ENCODE measurements at regions not wholly inside any gene's neighbourhood (a gene's known extent, or its start where the extent isn't known, plus 50 kb on each side); places are given as distances from the start of the nearest gene placed in this dataset.
"Not testable (repeated sequence)": the region's sequence is repeated elsewhere in the genome, so short reads cannot be mapped to it uniquely, and the experiment has no call there.

GRCh38 chr1:112143871-112144441 is 154.5 kb upstream of the KCND3 start:
- Mint-ChIP-seq H3K9me3 (peaks cover 0 to 12% (median 9%) of the 10 kb centered on the region in 5 donors), H3K27me3 (peaks cover 5 to 72% of the 10 kb centered on the region in 2 donors), H3K4me3 (no peak overlapping the region), H3K4me1 (no peaks in the 10 kb centered on the region), H3K27ac (no peak overlapping the region), H3K36me3 (no peaks in the 10 kb centered on the region)
- no peaks in the 10 kb centered on the region for H3K36me3 ChIP-seq (ENCODE audit: insufficient read depth, low read length)
- no peaks in the 10 kb centered on the region for H3K27me3 ChIP-seq (ENCODE audit: insufficient read depth, low read length, poor library complexity, severe bottlenecking)
- H3K9me3 ChIP-seq (ENCODE audit: low read length), result no peaks in the 10 kb centered on the region
- no peak overlapping the region for H3K4me3 ChIP-seq (ENCODE audit: low read length)
- DNase-seq, result no peak
- POLR2A ChIA-PET, result no interaction called here
- no peaks in the 10 kb centered on the region for H3K4me1 ChIP-seq (ENCODE audit: insufficient read depth, low read length)
- CTCF ChIA-PET, result interaction anchor here (0.7 kb wide), 1 partner anchor 26 kb away, joined by 3 read pairs; no protein-coding TSS in a partner anchor
- H3K27ac ChIP-seq (ENCODE audit: low read depth, low read length), result no peak overlapping the region

DNA sequence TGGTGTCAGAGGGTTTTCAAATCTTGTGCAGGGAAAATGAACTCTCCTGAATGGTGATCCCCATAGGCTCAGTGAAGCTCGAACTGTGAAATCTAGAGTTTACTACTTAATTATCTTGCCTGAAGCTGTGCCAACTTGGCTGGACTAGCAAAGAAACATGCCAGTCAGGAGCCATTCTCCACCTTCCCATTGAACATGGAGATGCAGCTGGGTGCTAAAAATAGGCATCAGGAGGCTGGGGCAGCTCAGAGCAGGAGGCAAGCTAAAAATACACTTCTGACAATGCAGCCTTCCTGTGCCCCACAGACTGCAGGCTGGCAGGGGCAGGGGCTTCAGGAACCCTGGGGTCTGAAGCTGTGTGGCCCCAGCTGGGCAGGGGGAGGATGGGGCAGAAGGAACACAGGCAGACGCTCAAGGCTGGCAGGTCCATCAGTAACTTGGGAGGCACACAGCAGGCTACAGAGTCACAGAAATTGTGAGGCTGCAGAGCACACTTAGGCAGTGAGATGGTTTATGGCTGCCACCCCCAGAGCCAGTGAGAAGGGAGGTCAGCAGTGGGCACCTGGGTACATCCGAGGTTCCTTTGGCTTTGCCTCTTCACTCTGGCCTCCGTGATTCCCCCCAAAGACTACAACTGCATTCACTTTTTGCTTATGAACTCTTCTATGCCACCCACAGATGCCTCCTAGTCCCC is 155.4 kb upstream of the KCND3 start:
- Histone ChIP-seq H3K27ac (ENCODE audit: low read depth, low read length) (no peak overlapping the region), H3K36me3 (ENCODE audit: insufficient read depth, low read length) (no peaks in the 10 kb centered on the region), H3K9me3 (ENCODE audit: low read length) (no peaks in the 10 kb centered on the region), H3K27me3 (ENCODE audit: insufficient read depth, low read length, poor library complexity, severe bottlenecking) (no peaks in the 10 kb centered on the region), H3K4me3 (ENCODE audit: low read length) (no peak overlapping the region), H3K4me1 (ENCODE audit: insufficient read depth, low read length) (no peaks in the 10 kb centered on the region)
- H3K27me3 Mint-ChIP-seq, result peaks cover 5 to 71% of the 10 kb centered on the region in 2 donors
- H3K4me3 Mint-ChIP-seq, result no peak overlapping the region
- ChIA-PET POLR2A (no interaction called here), CTCF (interaction anchor here (0.7 kb wide), 1 partner anchor 25 kb away, joined by 3 read pairs; no protein-coding TSS in a partner anchor)
- H3K4me1 Mint-ChIP-seq, result no peaks in the 10 kb centered on the region
- peak overlapping the region in 1 of 8 donors; percentile 87 for H3K27ac Mint-ChIP-seq
- no peak for DNase-seq
- H3K36me3 Mint-ChIP-seq, result no peaks in the 10 kb centered on the region
- H3K9me3 Mint-ChIP-seq, result peaks cover 0 to 12% (median 9%) of the 10 kb centered on the region in 5 donors

GRCh38 chr1:112146201-112146715 is 156.8 kb upstream of the KCND3 start:
- H3K27me3 ChIP-seq (ENCODE audit: insufficient read depth, low read length, poor library complexity, severe bottlenecking), result no peaks in the 10 kb centered on the region
- no peak for DNase-seq
- peaks cover 0 to 22% (median 13%) of the 10 kb centered on the region in 5 donors for H3K9me3 Mint-ChIP-seq
- H3K36me3 Mint-ChIP-seq, result no peaks in the 10 kb centered on the region
- no peak overlapping the region for H3K27ac Mint-ChIP-seq
- H3K4me1 Mint-ChIP-seq, result no peaks in the 10 kb centered on the region
- H3K4me3 ChIP-seq (ENCODE audit: low read length), result no peak overlapping the region
- CTCF ChIA-PET, result no interaction called here
- no peak overlapping the region for H3K27ac ChIP-seq (ENCODE audit: low read depth, low read length)
- POLR2A ChIA-PET, result no interaction called here
- no peaks in the 10 kb centered on the region for H3K36me3 ChIP-seq (ENCODE audit: insufficient read depth, low read length)
- no peak overlapping the region for H3K4me3 Mint-ChIP-seq
- peaks cover 1 to 62% of the 10 kb centered on the region in 2 donors for H3K27me3 Mint-ChIP-seq
- no peaks in the 10 kb centered on the region for H3K9me3 ChIP-seq (ENCODE audit: low read length)
- H3K4me1 ChIP-seq (ENCODE audit: insufficient read depth, low read length), result no peaks in the 10 kb centered on the region

- H3K4me3 Mint-ChIP-seq; POLR2A ChIA-PET; DNase-seq; H3K27ac ChIP-seq (ENCODE audit: low read depth, low read length); H3K27me3 ChIP-seq (ENCODE audit: insufficient read depth, low read length, poor library complexity, severe bottlenecking); H3K4me1 ChIP-seq (ENCODE audit: insufficient read depth, low read length); H3K27ac Mint-ChIP-seq; CTCF ChIA-PET; H3K4me1 Mint-ChIP-seq; H3K36me3 Mint-ChIP-seq; H3K9me3 ChIP-seq (ENCODE audit: low read length); H3K36me3 ChIP-seq (ENCODE audit: insufficient read depth, low read length); H3K4me3 ChIP-seq (ENCODE audit: low read length): not testable (repeated sequence)
- H3K27me3 Mint-ChIP-seq, result peaks cover 5 to 23% of the 10 kb centered on the region in 2 donors
- H3K9me3 Mint-ChIP-seq, result peaks cover 0 to 11% (median 6%) of the 10 kb centered on the region in 5 donors
These were observed 170.7 kb upstream of the KCND3 start for GRCh38 chr1:112160214-112160613.

GRCh38 chr1:112165375-112165774 is 175.9 kb upstream of the KCND3 start:
- ChIA-PET CTCF (no interaction called here), POLR2A (no interaction called here)
- Histone ChIP-seq H3K9me3 (ENCODE audit: low read length) (no peaks in the 10 kb centered on the region), H3K27me3 (ENCODE audit: insufficient read depth, low read length, poor library complexity, severe bottlenecking) (peaks cover 7% of the 10 kb centered on the region), H3K4me3 (ENCODE audit: low read length) (no peak overlapping the region), H3K36me3 (ENCODE audit: insufficient read depth, low read length) (no peaks in the 10 kb centered on the region), H3K4me1 (ENCODE audit: insufficient read depth, low read length) (no peaks in the 10 kb centered on the region), H3K27ac (ENCODE audit: low read depth, low read length) (no peak overlapping the region)
- H3K27ac Mint-ChIP-seq, result no peak overlapping the region
- H3K27me3 Mint-ChIP-seq, result peaks cover 13 to 37% of the 10 kb centered on the region in 2 donors
- H3K36me3 Mint-ChIP-seq, result no peaks in the 10 kb centered on the region
- peaks cover 0 to 6% (median 5%) of the 10 kb centered on the region in 5 donors for H3K9me3 Mint-ChIP-seq
- no peak overlapping the region for H3K4me3 Mint-ChIP-seq
- H3K4me1 Mint-ChIP-seq, result no peaks in the 10 kb centered on the region
- no peak for DNase-seq

- Histone ChIP-seq H3K27me3 (ENCODE audit: insufficient read depth, low read length, poor library complexity, severe bottlenecking) (no peaks in the 10 kb centered on the region), H3K4me3 (ENCODE audit: low read length) (no peak overlapping the region), H3K36me3 (ENCODE audit: insufficient read depth, low read length) (no peaks in the 10 kb centered on the region), H3K27ac (ENCODE audit: low read depth, low read length) (no peak overlapping the region), H3K4me1 (ENCODE audit: insufficient read depth, low read length) (no peaks in the 10 kb centered on the region), H3K9me3 (ENCODE audit: low read length) (no peaks in the 10 kb centered on the region)
- peaks cover 15 to 34% of the 10 kb centered on the region in 2 donors for H3K27me3 Mint-ChIP-seq
- H3K4me1 Mint-ChIP-seq, result no peaks in the 10 kb centered on the region
- CTCF ChIA-PET, result interaction anchor here (1.4 kb wide), 1 partner anchor 25 kb away, joined by 3 read pairs; no protein-coding TSS in a partner anchor
- H3K4me3 Mint-ChIP-seq, result no peak overlapping the region
- POLR2A ChIA-PET, result no interaction called here
- peaks cover 0 to 4% (median 0%) of the 10 kb centered on the region in 5 donors for H3K9me3 Mint-ChIP-seq
- DNase-seq, result no peak
- no peaks in the 10 kb centered on the region for H3K36me3 Mint-ChIP-seq
- no peak overlapping the region for H3K27ac Mint-ChIP-seq
These were observed 180.0 kb upstream of the KCND3 start for GRCh38 chr1:112169517-112169916.

DNA sequence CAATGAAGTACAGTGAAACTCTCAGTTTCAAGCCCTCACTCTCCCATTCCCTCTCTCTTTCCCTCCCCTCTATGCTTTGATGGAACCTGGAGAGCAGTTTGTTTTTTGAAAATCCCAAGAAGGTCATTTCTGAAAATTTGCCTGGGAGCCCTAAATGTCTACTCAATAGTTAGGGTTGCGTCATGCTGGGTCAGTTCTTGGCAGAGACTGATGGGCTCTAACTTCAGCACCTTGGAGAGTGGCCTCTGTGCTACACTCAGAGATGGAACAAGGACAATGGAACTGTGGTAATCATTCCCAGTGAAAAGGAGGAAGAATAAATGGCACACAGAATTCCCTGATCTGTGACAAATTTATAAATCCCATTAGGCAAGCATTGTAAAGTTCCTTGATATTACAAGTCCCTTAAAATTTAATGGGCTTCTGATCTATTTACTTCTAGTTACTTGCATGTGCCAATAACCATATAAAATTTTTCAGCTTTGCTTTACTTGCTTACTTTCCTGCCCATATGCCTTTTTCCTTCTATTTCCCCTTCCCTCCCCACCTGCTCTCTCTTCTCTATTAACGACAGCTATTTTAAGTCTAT is 182.9 kb upstream of the KCND3 start:
- H3K9me3 Mint-ChIP-seq, result peaks cover 0 to 4% (median 0%) of the 10 kb centered on the region in 5 donors
- CTCF ChIA-PET, result no interaction called here
- no peak overlapping the region for H3K4me3 Mint-ChIP-seq
- H3K36me3 Mint-ChIP-seq, result no peaks in the 10 kb centered on the region
- H3K4me1 Mint-ChIP-seq, result no peaks in the 10 kb centered on the region
- no peaks in the 10 kb centered on the region for H3K27me3 ChIP-seq (ENCODE audit: insufficient read depth, low read length, poor library complexity, severe bottlenecking)
- DNase-seq, result no peak
- H3K27me3 Mint-ChIP-seq, result peaks cover 17 to 30% of the 10 kb centered on the region in 2 donors
- no peak overlapping the region for H3K27ac ChIP-seq (ENCODE audit: low read depth, low read length)
- no peak overlapping the region for H3K27ac Mint-ChIP-seq
- POLR2A ChIA-PET, result no interaction called here
- H3K4me1 ChIP-seq (ENCODE audit: insufficient read depth, low read length), result no peaks in the 10 kb centered on the region
- H3K36me3 ChIP-seq (ENCODE audit: insufficient read depth, low read length), result no peaks in the 10 kb centered on the region
- H3K9me3 ChIP-seq (ENCODE audit: low read length), result no peaks in the 10 kb centered on the region
- no peak overlapping the region for H3K4me3 ChIP-seq (ENCODE audit: low read length)

DNA sequence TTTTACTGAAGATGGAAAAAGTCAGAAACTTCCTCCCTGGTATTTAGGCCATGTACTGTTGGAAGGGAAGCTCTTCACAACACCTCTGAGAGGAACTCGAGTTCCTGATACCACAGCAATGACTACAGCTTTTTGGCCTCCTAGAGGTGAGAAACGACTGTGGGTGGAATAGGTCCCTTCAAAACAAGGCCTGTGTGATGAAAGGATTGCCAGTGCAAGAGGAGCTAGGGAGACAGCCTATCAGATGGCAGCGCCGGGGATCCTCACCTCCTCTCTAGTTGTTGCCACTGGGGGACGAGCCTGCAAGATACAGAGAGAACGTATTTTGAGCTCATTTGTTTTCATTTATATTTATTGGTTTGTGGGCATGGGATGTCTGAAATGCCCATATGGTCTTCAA is 187.8 kb upstream of the KCND3 start:
- Histone ChIP-seq H3K27ac (ENCODE audit: low read depth, low read length) (no peak overlapping the region), H3K27me3 (ENCODE audit: insufficient read depth, low read length, poor library complexity, severe bottlenecking) (no peaks in the 10 kb centered on the region), H3K36me3 (ENCODE audit: insufficient read depth, low read length) (no peaks in the 10 kb centered on the region), H3K4me3 (ENCODE audit: low read length) (no peak overlapping the region), H3K4me1 (ENCODE audit: insufficient read depth, low read length) (no peaks in the 10 kb centered on the region), H3K9me3 (ENCODE audit: low read length) (no peaks in the 10 kb centered on the region)
- ChIA-PET POLR2A (no interaction called here), CTCF (no interaction called here)
- DNase-seq, result no peak
- H3K27me3 Mint-ChIP-seq, result peaks cover 6 to 30% of the 10 kb centered on the region in 2 donors
- H3K4me3 Mint-ChIP-seq, result no peak overlapping the region
- peaks cover 0 to 2% (median 0%) of the 10 kb centered on the region in 5 donors for H3K9me3 Mint-ChIP-seq
- H3K4me1 Mint-ChIP-seq, result no peaks in the 10 kb centered on the region
- H3K36me3 Mint-ChIP-seq, result no peaks in the 10 kb centered on the region
- no peak overlapping the region for H3K27ac Mint-ChIP-seq

Measured in CD8-positive, alpha-beta memory T cell (primary cell).